DOHH2 (cell line): ENCODE measurements at regions not wholly inside any gene's neighbourhood (a gene's known extent, or its start where the extent isn't known, plus 50 kb on each side); places are given as distances from the start of the nearest gene placed in this dataset.

Experiments used
- EZH2phosphoT487 ChIP-seq: fragments of 200-600 bp; sonication (generic); IDR thresholded peaks from 2 replicates; pipeline ENCODE4 v1.6.1; 2017; ENCODE audit warnings: borderline replicate concordance, mild to moderate bottlenecking, antibody characterized with exemption, low read length, moderate library complexity, mixed read lengths
- TF ChIP-seq, protein P1 (sequence below): fragments of 200-600 bp; sonication (generic); IDR thresholded peaks from one replicate; pipeline ENCODE4 v1.5.1; 2014; ENCODE audit warnings: antibody characterized with exemption, mild to moderate bottlenecking, low read depth, low read length; ENCODE audit not compliant: poor library complexity, severe bottlenecking

DNA sequence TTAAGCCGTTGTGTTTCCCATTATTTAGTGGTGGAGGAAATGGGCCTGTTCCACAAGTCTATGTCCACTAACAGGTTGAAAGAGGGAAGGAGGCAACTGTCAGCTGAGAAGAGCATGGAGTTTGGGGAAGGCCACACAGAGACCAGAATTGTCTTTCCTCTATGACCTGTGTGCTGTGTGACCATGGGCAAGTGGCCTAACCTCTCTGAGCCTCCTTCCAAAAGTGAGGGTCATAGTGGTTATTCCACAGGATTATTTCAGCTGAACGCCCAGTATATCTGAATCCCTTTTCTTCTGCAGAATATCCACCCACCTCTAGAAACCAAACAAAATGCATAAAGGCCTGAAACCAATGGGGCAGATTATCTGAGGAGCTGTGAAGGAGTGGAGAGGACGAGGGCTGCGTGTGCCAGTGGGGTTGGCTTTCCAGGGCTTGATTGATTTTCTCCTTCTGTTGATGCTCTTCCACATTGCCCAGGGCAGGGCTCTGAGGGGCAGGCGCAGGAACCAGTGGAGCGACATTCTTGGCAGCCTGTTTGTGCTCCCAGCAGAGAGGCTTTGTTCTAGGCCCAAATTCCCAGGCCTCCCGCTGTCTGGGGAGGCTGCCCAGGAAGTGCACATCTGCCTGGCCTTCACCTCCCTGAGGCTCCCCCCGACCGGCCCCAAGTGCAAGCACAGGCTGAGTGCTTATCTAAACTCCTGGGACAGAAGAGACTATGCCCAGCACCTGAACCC lies 452.7 kb downstream of the BCL11B start:
- TF ChIP-seq, protein P1, sequence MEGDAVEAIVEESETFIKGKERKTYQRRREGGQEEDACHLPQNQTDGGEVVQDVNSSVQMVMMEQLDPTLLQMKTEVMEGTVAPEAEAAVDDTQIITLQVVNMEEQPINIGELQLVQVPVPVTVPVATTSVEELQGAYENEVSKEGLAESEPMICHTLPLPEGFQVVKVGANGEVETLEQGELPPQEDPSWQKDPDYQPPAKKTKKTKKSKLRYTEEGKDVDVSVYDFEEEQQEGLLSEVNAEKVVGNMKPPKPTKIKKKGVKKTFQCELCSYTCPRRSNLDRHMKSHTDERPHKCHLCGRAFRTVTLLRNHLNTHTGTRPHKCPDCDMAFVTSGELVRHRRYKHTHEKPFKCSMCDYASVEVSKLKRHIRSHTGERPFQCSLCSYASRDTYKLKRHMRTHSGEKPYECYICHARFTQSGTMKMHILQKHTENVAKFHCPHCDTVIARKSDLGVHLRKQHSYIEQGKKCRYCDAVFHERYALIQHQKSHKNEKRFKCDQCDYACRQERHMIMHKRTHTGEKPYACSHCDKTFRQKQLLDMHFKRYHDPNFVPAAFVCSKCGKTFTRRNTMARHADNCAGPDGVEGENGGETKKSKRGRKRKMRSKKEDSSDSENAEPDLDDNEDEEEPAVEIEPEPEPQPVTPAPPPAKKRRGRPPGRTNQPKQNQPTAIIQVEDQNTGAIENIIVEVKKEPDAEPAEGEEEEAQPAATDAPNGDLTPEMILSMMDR: no peak
- TF ChIP-seq EZH2phosphoT487: no peak
